Keratinocyte (primary cell): ENCODE measurements at regions not wholly inside any gene's neighbourhood (a gene's known extent, or its start where the extent isn't known, plus 50 kb on each side); places are given as distances from the start of the nearest gene placed in this dataset.

Experiments
- DNase-seq: peaks from one replicate; pipeline ENCODE4 v3.0.0-alpha.2; 2011; ENCODE audit warnings: low read depth, missing footprints, low spot score
- FAIRE-seq: peaks from 2 replicates; lab custom pipeline; 2011; peaks lifted over from hg19 to GRCh38; lab: Jason Lieb, UNC
- H2AFZ ChIP-seq: 2 replicates; pipeline ENCODE4 v1.6.0; 2012; ENCODE audit warnings: low read length, control low read depth, inconsistent platforms; ENCODE audit not compliant: control insufficient read depth
- H3K27ac ChIP-seq: 2 replicates; pipeline ENCODE4 v1.5.1; 2011; ENCODE audit warnings: low read length; ENCODE audit not compliant: control insufficient read depth, insufficient read depth
- H3K27me3 ChIP-seq: 3 replicates; pipeline ENCODE4 v1.6.0; 2011; ENCODE audit warnings: low read length; ENCODE audit not compliant: control insufficient read depth, insufficient read depth; ENCODE audit errors: extremely low read depth
- H3K36me3 ChIP-seq, 2 experiments: 2 replicates in 1 of 2; 3 replicates in 1 of 2; pipeline ENCODE4 v1.5.1; 2011; ENCODE audit warnings: low read length in 2 of 2, mild to moderate bottlenecking in 1 of 2; ENCODE audit not compliant: control insufficient read depth in 2 of 2, insufficient read depth in 2 of 2; ENCODE audit errors: extremely low read depth in 1 of 2
- H3K4me1 ChIP-seq: 3 replicates; pipeline ENCODE4 v1.5.1; 2011; ENCODE audit warnings: low read length; ENCODE audit not compliant: control insufficient read depth, insufficient read depth; ENCODE audit errors: extremely low read depth
- H3K4me2 ChIP-seq: 3 replicates; pipeline ENCODE4 v1.6.0; 2011; ENCODE audit warnings: low read depth, low read length; ENCODE audit not compliant: control insufficient read depth, insufficient read depth; ENCODE audit errors: extremely low read depth
- H3K4me3 ChIP-seq, 3 experiments: fragments of 200-600 bp in 1 of 3; sonication (generic) in 1 of 3; 2 replicates in 2 of 3; 3 replicates in 1 of 3; pipeline ENCODE4 v1.5.1; 2011 to 2016; ENCODE audit warnings: low read length in 3 of 3, mild to moderate bottlenecking in 3 of 3, control low read depth in 2 of 3, inconsistent platforms in 1 of 3, low read depth in 1 of 3, mixed read lengths in 1 of 3, mixed run types in 1 of 3, moderate library complexity in 1 of 3; ENCODE audit not compliant: control insufficient read depth in 2 of 3, insufficient read depth in 2 of 3; ENCODE audit errors: extremely low read depth in 1 of 3
- H3K79me2 ChIP-seq: 2 replicates; pipeline ENCODE4 v1.6.0; 2012; ENCODE audit warnings: low read length; ENCODE audit not compliant: control insufficient read depth, insufficient read depth
- H3K9ac ChIP-seq: 3 replicates; pipeline ENCODE4 v1.6.0; 2011; ENCODE audit warnings: low read length; ENCODE audit not compliant: control insufficient read depth, insufficient read depth; ENCODE audit errors: extremely low read depth
- H3K9me1 ChIP-seq: 3 replicates; pipeline ENCODE4 v1.6.0; 2011; ENCODE audit warnings: low read length; ENCODE audit not compliant: control insufficient read depth, insufficient read depth; ENCODE audit errors: extremely low read depth
- H3K9me3 ChIP-seq: 2 replicates; pipeline ENCODE4 v1.5.1; 2012; ENCODE audit warnings: low read depth, low read length; ENCODE audit not compliant: control insufficient read depth
- H4K20me1 ChIP-seq: 3 replicates; pipeline ENCODE4 v1.6.0; 2011; ENCODE audit warnings: low read length; ENCODE audit not compliant: control insufficient read depth, insufficient read depth; ENCODE audit errors: extremely low read depth
- CTCF ChIP-seq, 3 experiments: IDR thresholded peaks in 1 of 3; conservative IDR thresholded peaks in 1 of 3; optimal IDR thresholded peaks in 1 of 3; 2 replicates in 2 of 3; 3 replicates in 1 of 3; pipeline versions ENCODE3 to v1.5.1; 2011; ENCODE audit warnings: low read length in 3 of 3, mild to moderate bottlenecking in 3 of 3, moderate library complexity in 2 of 3, control low read depth in 1 of 3, inconsistent platforms in 1 of 3; ENCODE audit not compliant: insufficient read depth in 2 of 3; ENCODE audit errors: extremely low read depth in 1 of 3
- EZH2 ChIP-seq: IDR thresholded peaks from one replicate; pipeline ENCODE4 v1.6.1; 2012; ENCODE audit warnings: inconsistent platforms, mild to moderate bottlenecking, low read length, moderate library complexity
- dilution Hi-C: fragments of 300-500 bp; cut with MboI; formaldehyde crosslinking; loops from one replicate; pipeline ENCODE4 v1.7.0; 2020; ENCODE audit warnings: low sequenced_read_pairs; ENCODE audit not compliant: extremely low pct_ligation_motif_present

- no peak for DNase-seq
- Histone ChIP-seq H3K36me3 (no peaks in the 10 kb centered on the region), H3K27ac (peak overlapping the region; percentile 68), H3K4me1 (peaks cover 23% of the 10 kb centered on the region), H3K27me3 (no peaks in the 10 kb centered on the region), H3K9ac (peak overlapping the region; percentile 26), H2AFZ (peak overlapping the region; percentile 21), H3K9me1 (peaks cover 2% of the 10 kb centered on the region), H3K4me3 (no peak overlapping the region), H3K79me2 (no peaks in the 10 kb centered on the region), H3K4me2 (peak overlapping the region; percentile 63), H3K9me3 (no peaks in the 10 kb centered on the region), H4K20me1 (no peaks in the 10 kb centered on the region)
- TF ChIP-seq CTCF (optimal IDR thresholded peaks at IDR 0.05 in 1 of 3, IDR thresholded peaks at IDR 0.05 in 1 of 3, conservative IDR thresholded peaks at IDR 0.05 in 1 of 3; ENCODE audit: extremely low read depth in 1 of 3, insufficient read depth in 2 of 3, low read length in 3 of 3) (no peak), EZH2 (no peak)
- dilution Hi-C loops: no loop called here
- no peak for FAIRE-seq
Measured at GRCh38 chr6:6711832-6712448, 123.4 kb downstream of the LY86 start.

- Histone ChIP-seq H3K27me3 (no peaks in the 10 kb centered on the region), H3K4me3 (peak overlapping the region in 2 of 3 experiments; percentile 0 to 8), H4K20me1 (no peaks in the 10 kb centered on the region), H3K9ac (peak overlapping the region; percentile 76), H3K4me2 (peak overlapping the region; percentile 63), H3K9me1 (no peaks in the 10 kb centered on the region), H3K9me3 (no peaks in the 10 kb centered on the region), H3K4me1 (peaks cover 20% of the 10 kb centered on the region), H2AFZ (peak overlapping the region; percentile 21), H3K27ac (peak overlapping the region; percentile 68), H3K36me3 (no peaks in the 10 kb centered on the region), H3K79me2 (no peaks in the 10 kb centered on the region)
- TF ChIP-seq CTCF (optimal IDR thresholded peaks at IDR 0.05 in 1 of 3, IDR thresholded peaks at IDR 0.05 in 1 of 3, conservative IDR thresholded peaks at IDR 0.05 in 1 of 3; ENCODE audit: extremely low read depth in 1 of 3, insufficient read depth in 2 of 3, low read length in 3 of 3) (peak; percentile 12 to 63 (median 31)), EZH2 (no peak)
- DNase-seq (no peak), FAIRE-seq (peak; percentile 98)
- dilution Hi-C loops: no loop called here
Measured at GRCh38 chr6:6712449-6713403, 124.2 kb downstream of the LY86 start.
